PFSK-1 (cell line): ENCODE measurements at regions not wholly inside any gene's neighbourhood (a gene's known extent, or its start where the extent isn't known, plus 50 kb on each side); places are given as distances from the start of the nearest gene placed in this dataset.

Experiments used
- POLR2AphosphoS5 ChIP-seq: IDR thresholded peaks from 2 replicates; pipeline ENCODE4 v1.6.1; 2012; ENCODE audit warnings: low read depth, mild to moderate bottlenecking, control low read depth, low read length, moderate library complexity
- SIN3A ChIP-seq: IDR thresholded peaks from 2 replicates; pipeline ENCODE4 v1.6.1; 2012; ENCODE audit warnings: mild to moderate bottlenecking, low read length, moderate library complexity, borderline replicate concordance; ENCODE audit not compliant: insufficient read depth
- TAF1 ChIP-seq: IDR thresholded peaks from 2 replicates; pipeline ENCODE4 v1.6.1; 2012; ENCODE audit warnings: low read length, control low read depth, borderline replicate concordance; ENCODE audit not compliant: insufficient read depth

DNA sequence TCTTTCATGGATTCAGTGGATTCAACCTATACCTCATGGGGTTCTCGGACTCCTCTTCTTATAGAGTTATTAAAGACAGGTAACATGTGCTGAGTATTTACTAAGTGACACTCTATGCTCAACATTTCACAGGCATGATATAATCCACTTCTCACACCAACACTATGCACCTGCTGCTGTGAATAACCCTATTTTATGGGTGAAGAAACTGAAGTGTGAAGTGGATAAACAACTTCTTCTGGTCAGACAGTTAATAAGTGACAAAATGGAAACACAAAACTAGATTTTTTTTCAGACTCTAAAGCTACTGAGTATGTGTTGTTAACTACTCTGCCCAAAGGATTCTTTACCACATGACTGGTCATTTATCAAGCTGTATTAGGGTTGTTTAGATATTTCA is 403.5 kb downstream of the DIPK2A start:
- TF ChIP-seq TAF1 (no peak), POLR2AphosphoS5 (no peak), SIN3A (no peak)
